ENCODE measurements at regions not wholly inside any gene's neighbourhood (a gene's known extent, or its start where the extent isn't known, plus 50 kb on each side); places are given as distances from the start of the nearest gene placed in this dataset.
"Not testable (repeated sequence)": the region's sequence is repeated elsewhere in the genome, so short reads cannot be mapped to it uniquely, and the experiment has no call there.

DNA sequence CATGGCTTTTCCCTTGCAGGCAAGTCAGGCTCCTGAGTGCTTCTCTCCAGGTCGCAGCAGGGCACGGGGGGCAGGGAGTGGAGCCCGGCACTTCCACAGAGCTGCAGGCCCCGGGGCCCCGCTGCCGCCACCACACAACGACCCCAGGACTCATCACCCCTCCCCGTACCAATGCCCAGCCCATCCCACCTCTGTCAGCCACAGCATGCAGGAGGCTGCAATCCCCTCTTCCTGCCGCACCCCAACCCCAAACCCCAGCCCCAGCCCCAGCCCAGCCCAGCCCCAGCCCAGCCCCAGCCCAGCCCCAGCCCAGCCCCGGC, 288.0 kb downstream of the NDUFA10 start:
- DNase-seq: no peak

- DNase-seq: no peak
Observed at GRCh38 chr2:239736358-239737143, 288.6 kb downstream of the NDUFA10 start.

- DNase-seq: no peak
Observed at GRCh38 chr2:239735829-239736357, 289.2 kb downstream of the NDUFA10 start.

DNA sequence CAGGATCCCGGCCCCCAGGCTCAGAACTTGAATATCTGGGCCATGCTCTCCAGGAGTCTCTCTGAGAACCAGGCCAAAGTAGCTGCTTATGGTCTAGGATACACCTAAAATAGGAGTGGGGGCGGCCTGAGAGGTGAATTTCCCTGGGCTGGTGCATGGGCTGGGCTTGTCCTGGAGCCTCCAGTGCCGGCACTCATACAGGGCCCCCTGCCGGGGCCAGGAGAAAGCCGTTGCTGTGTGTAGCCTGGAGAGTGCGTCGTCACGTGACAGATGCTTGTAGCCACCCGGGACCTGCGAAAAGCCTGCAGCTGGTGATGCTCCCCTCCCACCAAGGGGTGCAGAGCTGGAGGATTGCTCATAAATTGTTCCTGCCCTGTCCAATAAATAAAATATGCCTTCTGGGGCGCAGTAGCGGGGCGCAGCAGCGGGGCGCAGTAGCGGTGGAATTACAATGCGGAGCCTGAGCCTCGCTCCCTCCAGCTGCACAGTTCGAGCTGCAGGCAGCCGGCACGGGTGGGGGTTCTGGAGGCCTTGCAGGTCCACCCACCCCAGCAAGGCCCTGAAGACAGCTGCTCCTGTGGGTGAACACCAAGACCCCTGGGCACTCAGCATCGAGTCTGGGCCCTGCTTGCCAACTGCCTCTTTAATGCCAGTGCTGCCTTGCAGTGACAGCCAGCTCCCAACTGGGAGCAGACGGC, 289.9 kb downstream of the NDUFA10 start:
- DNase-seq: no peak

GRCh38 chr2:239734436-239735005, 290.6 kb downstream of the NDUFA10 start:
- no peak for DNase-seq

GRCh38 chr2:239732666-239733010, 292.5 kb downstream of the NDUFA10 start:
- DNase-seq: no peak

- no peak for DNase-seq
Observed at GRCh38 chr2:239731998-239732665, 293.0 kb downstream of the NDUFA10 start.

- no peak for DNase-seq
Observed at GRCh38 chr2:239731422-239731821, 293.7 kb downstream of the NDUFA10 start.

DNA sequence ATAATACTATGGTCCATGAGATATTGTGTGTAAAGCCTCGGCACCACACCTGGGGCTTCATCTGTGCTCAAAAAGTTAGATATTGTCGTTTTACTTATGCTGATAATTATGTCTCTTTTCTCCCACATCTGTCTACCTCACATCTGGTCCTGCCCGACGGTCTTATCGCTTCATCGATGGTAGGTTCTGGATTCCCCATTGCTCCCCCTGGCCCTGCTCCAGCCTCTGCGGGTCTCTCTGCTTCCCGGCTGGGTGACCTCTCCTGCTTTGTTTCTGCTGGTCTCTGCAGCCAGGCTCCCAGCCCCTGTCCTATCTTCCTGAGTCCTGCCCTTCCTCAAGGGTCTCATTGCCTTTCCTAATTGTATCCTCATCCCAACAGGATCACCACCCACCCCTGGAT, 294.2 kb downstream of the NDUFA10 start:
- no peak for DNase-seq

DNA sequence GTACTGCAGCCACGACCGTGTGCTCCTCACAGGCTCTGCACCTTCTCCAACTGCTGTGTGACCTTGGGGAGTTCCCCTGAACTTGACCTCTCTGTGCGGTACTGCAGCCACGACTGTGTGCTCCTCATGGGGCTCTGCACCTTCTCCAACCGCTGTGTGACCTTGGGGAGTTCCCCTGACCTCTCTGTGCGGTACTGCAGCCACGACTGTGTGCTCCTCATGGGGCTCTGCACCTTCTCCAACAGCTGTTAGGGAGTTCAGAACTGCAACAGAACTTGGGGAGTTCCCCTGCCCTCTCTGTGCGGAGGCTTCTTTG, 294.6 kb downstream of the NDUFA10 start:
- DNase-seq: not testable (repeated sequence)

DNA sequence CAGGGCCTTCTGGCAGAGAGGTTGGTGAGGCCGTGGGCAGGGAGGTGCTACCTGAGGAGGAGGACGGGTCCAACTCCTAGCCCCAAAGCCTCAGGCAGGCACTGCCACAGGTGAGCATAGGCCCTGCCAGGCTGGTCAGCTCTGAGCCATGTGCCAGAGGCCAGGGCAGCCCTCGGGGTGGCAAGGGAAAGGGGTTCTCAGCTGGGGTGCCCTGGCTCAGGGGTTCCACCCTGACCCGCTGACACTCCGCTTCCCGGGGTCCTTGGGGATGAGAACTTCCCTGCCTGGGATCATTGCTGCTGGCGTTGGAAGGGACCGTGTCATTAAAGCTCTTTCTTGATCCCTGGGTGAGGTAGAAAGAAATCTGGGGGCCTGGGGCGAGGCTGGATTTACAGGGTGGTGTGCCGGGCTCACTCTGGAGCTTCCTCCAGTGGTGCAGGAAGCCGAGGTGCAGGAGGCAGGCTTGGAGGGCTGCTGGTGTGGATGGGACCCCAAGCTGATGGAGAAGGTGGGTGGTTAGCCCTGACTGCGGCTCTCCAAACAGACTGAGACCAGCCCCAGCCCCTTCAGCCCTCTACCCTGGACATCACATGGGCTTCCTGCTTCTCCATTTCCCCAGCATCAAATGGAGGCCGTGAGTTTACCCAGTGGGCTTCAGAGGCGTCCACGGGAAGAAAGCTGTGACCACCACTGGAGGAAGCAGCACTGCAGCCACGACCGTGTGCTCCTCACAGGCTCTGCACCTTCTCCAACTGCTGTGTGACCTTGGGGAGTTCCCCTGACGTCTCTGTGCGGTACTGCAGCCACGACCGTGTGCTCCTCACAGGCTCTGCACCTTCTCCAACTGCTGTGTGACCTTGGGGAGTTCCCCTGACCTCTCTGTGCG, 295.2 kb downstream of the NDUFA10 start:
- no peak for DNase-seq

DNA sequence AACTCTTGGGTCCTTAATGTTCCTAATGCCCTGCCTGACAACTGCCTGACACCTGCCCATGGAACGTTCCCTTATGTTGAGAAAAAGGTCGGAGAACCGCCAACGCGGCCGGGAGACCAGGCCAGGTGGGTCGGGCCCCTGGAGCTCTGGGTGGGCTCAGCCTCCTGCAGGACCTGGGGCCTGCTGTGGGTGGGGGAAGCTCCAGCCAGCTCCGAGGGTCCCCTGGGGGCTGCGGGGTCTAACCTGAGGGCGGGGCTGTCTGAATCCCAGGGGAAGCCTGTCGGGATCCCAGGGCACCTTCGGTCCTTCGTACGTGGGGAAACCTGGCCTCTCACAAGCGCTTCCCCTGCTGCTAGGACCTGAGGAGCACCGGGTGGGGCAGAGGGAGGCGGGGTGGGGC, 296.0 kb downstream of the NDUFA10 start:
- no peak for DNase-seq

DNA sequence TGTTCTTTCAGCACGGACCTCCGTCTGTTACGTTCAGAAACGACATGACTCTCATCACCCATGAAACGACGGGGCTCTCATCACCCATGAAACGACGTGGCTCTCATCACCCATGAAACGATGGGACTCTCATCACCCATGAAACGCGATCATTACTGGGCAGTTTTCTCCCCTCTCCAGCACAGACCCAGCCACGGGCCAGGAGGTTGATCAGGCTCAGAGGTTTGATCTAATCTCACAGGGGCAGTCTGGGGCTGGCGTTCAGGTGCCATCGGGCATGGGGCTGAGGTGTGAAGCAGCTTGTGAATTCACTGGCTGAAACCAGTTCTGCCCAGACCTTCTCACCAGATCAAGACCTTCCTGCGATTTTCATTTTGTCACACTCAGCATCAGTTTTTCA, 296.4 kb downstream of the NDUFA10 start:
- DNase-seq: no peak

DNA sequence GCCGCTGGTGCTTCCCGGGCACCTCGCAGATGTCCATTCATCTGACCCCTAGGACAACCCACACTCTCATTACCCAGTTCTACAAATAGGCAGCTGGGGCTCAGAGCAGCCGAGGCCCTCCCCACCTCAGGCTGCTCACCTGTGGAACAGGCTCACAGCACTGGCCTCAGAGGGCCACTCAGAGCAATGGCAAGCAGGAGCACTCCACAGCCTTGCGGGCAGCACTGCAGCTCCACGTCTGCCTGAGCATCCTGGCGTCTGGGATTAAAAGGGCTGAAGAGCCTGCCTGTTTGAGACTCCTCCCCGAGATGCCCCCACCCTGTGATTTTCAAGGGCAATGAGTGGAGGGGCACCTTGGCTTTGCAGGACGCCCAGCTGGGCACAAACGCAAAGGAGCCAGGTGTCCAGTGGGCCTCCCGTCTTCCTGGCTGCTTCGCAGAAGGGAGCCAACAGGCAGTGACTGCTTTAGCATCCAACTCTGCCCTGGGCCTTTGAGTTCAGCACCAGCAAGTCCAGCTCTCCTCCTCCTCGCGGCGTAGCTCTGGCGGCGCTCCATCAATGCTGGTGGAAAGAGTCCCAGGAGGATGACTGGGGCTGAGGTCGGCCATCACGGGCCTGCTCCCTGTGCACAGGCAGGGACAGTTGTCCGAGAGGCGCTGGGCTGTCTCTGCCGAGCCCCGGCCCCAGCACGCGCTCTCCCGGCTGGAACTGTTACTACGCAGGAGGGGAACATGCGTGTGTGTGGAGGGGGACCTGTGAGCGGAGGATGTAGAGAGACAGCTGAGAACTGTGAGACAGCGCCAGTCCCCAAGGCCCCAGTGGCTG, 297.2 kb downstream of the NDUFA10 start:
- DNase-seq: no peak

DNA sequence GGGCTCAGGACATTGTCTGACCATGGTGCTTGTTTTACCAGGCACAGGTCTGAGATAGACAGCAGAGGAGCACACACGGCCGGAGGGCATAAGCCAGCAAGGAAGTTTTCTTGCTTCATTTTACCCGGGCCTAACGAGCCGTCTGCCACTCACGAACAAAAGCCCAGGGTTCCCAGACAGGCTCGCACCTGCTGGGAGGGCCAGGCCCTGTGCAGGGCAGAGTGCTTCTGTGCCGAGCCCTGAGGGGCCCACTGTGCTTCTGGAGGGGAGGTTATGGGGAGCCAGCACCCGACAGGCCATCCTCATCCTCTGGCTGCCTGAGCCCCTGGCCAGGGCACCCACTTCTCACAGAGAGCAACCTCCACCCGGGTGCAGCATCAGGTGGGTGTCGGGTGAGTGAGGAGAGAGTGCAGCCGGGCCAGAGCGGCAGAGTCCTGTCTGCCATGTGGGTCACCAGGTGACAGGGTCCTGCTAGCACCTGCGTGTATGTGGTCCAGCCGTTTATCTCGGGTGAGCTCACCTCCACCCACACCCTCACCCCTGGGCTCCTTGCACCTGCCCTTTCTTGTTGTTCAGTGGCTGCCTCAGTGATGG, 297.9 kb downstream of the NDUFA10 start:
- no peak for DNase-seq

DNA sequence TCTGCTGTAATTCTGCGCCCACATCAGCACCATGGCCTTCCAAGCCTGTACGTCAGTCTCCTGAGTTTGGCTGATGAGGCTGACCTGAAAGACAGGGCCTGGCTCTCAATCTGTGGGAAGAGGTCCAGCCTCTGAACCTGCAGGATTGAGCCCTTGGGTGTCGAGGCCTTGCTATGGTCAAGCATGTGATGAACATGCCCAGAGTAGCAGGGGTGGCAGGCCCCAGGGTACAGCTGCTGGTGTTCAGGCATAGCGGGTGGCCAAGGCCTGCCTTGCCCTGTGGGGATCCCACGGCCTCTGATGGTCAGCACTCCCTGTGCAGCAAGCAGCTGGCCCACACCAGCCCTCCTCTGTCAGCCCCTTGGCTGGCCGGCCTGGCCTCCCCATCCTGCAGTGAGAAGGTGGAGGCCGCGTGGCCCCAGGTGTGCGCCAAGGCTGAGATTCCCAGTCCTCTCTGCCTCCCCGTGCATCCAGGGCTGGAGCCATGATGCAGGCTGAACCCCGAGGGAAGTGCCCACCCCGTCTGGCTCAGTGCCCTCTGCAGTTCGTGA, 298.4 kb downstream of the NDUFA10 start:
- no peak for DNase-seq

GRCh38 chr2:239726091-239726591, 299.0 kb downstream of the NDUFA10 start:
- DNase-seq: no peak

DNA sequence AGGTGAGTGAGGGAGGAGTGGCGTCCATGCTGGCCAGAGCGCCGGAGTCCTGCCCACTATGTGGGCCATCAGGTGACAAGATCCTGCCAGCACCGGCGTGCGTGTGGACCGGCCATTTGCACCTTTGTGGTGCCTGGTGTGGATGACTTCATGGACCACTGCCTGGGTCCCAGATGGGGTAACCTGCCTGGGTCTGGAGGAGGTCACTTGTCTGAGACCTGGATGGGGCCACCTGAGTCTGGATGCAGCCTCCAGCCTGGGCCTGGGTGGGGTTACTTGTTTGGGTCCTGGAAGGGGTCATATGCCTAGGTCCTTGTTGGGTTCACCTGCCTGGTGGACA, 299.6 kb downstream of the NDUFA10 start:
- DNase-seq: no peak

- DNase-seq: no peak
Observed at GRCh38 chr2:239724851-239725550, 300.1 kb downstream of the NDUFA10 start.

Measured in fibroblast of skin of back (primary cell).